ENCODE measurements at regions not wholly inside any gene's neighbourhood (a gene's known extent, or its start where the extent isn't known, plus 50 kb on each side); places are given as distances from the start of the nearest gene placed in this dataset.

GRCh38 chr3:8237893-8238292, 263.7 kb upstream of the LMCD1 start:
- no peaks in the 10 kb centered on the region for H3K36me3 Mint-ChIP-seq (ENCODE audit: low read depth)
- CTCF ChIA-PET: interaction anchor here (0.6 to 1.0 kb wide), 4 partner anchors 8 to 853 kb away, joined by 3 to 4 read pairs (median 3); no protein-coding TSS in a partner anchor

GRCh38 chr3:8238432-8238831, 263.2 kb upstream of the LMCD1 start:
- Mint-ChIP-seq H3K4me3 (no peak overlapping the region), H3K9me3 (ENCODE audit: low read depth) (peaks cover 5% of the 10 kb centered on the region), H3K27ac (no peak overlapping the region), H3K4me1 (no peaks in the 10 kb centered on the region), H3K36me3 (ENCODE audit: low read depth) (no peaks in the 10 kb centered on the region), H3K27me3 (no peaks in the 10 kb centered on the region)
- ATAC-seq: no peak
- POLR2A ChIA-PET: no interaction called here
- CTCF ChIA-PET: interaction anchor here (0.6 to 1.4 kb wide), 4 partner anchors 14 to 854 kb away, joined by 3 to 5 read pairs (median 4); no protein-coding TSS in a partner anchor
- intact Hi-C loops (cut with DNase I, micrococcal nuclease): loop anchor here in 1 of 2 experiments (5.0 kb wide), 1 partner anchor 179 kb away; no protein-coding TSS in a partner anchor
- DNase-seq: no peak

More at GRCh38 chr3:8237893-8238292, 263.7 kb upstream of the LMCD1 start:
- no peak for ATAC-seq
- peaks cover 3% of the 10 kb centered on the region for H3K9me3 Mint-ChIP-seq (ENCODE audit: low read depth)
- no peak for DNase-seq
- H3K4me1 Mint-ChIP-seq: no peaks in the 10 kb centered on the region
- intact Hi-C loops (cut with DNase I, micrococcal nuclease): loop anchor here in 1 of 2 experiments (5.0 kb wide), 1 partner anchor 179 kb away; no protein-coding TSS in a partner anchor
- H3K27ac Mint-ChIP-seq: no peak overlapping the region
- POLR2A ChIA-PET: no interaction called here
- H3K4me3 Mint-ChIP-seq: no peak overlapping the region
- no peaks in the 10 kb centered on the region for H3K27me3 Mint-ChIP-seq

- Mint-ChIP-seq H3K27me3 (no peaks in the 10 kb centered on the region), H3K36me3 (ENCODE audit: low read depth) (no peaks in the 10 kb centered on the region), H3K27ac (no peak overlapping the region), H3K9me3 (ENCODE audit: low read depth) (peaks cover 5% of the 10 kb centered on the region), H3K4me3 (no peak overlapping the region), H3K4me1 (no peaks in the 10 kb centered on the region)
- ChIA-PET CTCF (interaction anchor here (0.8 to 1.6 kb wide), 12 partner anchors 9 to 439 kb away, joined by 3 to 10 read pairs (median 4); no protein-coding TSS in a partner anchor), POLR2A (no interaction called here)
- ATAC-seq: no peak
- intact Hi-C loops (cut with DNase I, micrococcal nuclease): loop anchor here in 1 of 2 experiments (5.0 kb wide), 1 partner anchor 178 kb away; no protein-coding TSS in a partner anchor
- no peak for DNase-seq
Observed at GRCh38 chr3:8239095-8239494, 262.5 kb upstream of the LMCD1 start.

DNA sequence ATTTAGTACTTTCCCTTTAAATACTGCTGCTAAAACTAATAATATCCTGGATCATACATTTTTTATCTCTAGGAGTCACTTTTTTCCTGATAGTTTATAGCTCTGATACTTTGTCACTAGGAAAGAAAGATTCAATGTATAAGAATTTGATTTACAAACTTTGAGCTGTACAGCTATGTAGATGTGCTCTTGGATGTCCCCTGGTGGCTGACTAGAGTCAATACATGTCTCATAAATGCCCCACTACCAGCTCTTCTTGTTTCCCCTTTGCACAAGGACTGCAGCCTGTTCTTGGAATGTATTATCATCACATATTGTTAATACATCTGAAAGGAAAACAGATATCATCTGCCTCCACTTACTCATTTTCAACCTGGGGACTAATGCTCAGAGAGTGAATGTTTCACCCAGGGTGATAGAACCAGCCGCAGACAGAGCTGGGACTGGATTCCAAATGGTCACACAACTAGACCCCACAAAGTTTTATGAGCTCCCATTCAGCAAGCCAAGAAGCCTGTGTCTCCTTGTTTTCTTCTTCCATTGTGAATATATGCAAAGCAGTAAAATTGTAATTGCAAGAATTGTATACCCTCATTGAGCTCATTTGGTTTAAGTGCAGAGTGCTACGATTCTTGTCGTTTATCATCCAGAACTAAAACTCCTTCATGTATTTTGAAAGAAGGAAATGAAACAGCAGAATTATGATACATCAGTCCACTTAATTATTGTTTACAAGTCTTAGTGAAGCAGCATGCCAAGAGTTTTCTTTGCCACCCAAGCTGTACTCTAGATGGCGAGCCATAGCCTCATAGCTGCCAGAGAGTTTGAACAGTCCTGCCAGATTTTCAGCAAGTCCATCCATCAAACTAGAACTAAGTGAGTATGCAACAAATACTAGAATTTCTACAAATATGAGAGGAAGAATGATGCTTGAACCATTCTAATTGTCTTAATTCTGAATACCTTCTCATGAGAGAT, 261.6 kb upstream of the LMCD1 start:
- no peaks in the 10 kb centered on the region for H3K4me1 Mint-ChIP-seq
- H3K4me3 Mint-ChIP-seq: no peak overlapping the region
- no peaks in the 10 kb centered on the region for H3K27me3 Mint-ChIP-seq
- ATAC-seq (peak; percentile 61), DNase-seq (peak; percentile 56)
- POLR2A ChIA-PET: interaction anchor here (0.5 kb wide), 1 partner anchor 139 kb away, joined by 3 read pairs; no protein-coding TSS in a partner anchor
- intact Hi-C loops (cut with DNase I, micrococcal nuclease): loop anchor here in 1 of 2 experiments (5.0 kb wide), 1 partner anchor 177 kb away; no protein-coding TSS in a partner anchor
- CTCF ChIA-PET: interaction anchor here (0.7 to 1.6 kb wide), 17 partner anchors 10 to 440 kb away, joined by 3 to 10 read pairs (median 4); no protein-coding TSS in a partner anchor
- no peak overlapping the region for H3K27ac Mint-ChIP-seq
- peaks cover 5% of the 10 kb centered on the region for H3K9me3 Mint-ChIP-seq (ENCODE audit: low read depth)
- no peaks in the 10 kb centered on the region for H3K36me3 Mint-ChIP-seq (ENCODE audit: low read depth)

DNA sequence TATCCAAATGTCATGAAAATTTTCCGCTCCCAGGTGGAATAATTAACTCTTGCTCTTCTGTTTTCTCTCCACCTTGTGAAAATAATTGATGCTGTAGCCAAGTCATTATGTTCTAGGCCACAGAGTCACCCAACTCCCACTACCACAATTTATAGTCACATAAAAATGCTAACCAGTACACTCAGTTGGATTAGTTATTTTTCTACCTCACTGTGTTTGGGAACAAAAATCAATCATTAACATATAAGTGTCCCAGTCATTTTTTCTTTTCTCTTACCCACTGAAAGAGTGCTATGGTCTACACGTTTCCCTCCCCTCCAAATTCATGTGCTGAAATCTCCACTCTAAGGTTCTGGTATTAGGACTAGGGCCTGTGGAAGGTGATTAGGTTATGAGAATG, 255.6 kb upstream of the LMCD1 start:
- intact Hi-C loops (cut with DNase I, micrococcal nuclease): no loop called here
- CTCF ChIA-PET: no interaction called here
- Mint-ChIP-seq H3K36me3 (ENCODE audit: low read depth) (no peaks in the 10 kb centered on the region), H3K9me3 (ENCODE audit: low read depth) (peaks cover 5% of the 10 kb centered on the region), H3K4me3 (no peak overlapping the region), H3K27me3 (peaks cover 3% of the 10 kb centered on the region), H3K4me1 (no peaks in the 10 kb centered on the region), H3K27ac (no peak overlapping the region)
- ATAC-seq (no peak), DNase-seq (no peak)
- POLR2A ChIA-PET: no interaction called here

DNA sequence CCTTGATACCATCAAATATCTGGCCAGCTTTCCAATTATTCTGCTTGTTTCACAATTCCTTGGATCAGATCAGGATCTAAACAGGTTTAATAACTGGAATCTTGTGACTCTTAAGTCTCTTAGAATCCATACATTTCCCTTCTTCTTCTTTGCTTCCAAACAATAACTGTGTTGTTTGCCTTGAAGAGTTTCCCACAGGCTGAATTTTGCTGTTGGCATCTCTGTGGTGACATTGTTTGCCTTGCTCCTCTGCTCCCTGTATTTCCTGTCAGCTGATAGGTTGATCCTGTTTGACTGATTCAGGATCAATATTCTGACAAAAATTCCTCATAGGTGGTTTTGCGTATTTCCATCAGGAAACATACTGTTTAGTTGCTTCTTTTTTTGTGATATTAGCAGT, 248.4 kb upstream of the LMCD1 start:
- Mint-ChIP-seq H3K36me3 (ENCODE audit: low read depth) (no peaks in the 10 kb centered on the region), H3K4me1 (no peaks in the 10 kb centered on the region), H3K9me3 (ENCODE audit: low read depth) (no peaks in the 10 kb centered on the region), H3K27ac (no peak overlapping the region), H3K27me3 (peaks cover 5% of the 10 kb centered on the region), H3K4me3 (no peak overlapping the region)
- DNase-seq: no peak
- POLR2A ChIA-PET: no interaction called here
- intact Hi-C loops (cut with DNase I, micrococcal nuclease): no loop called here
- CTCF ChIA-PET: interaction anchor here (0.8 to 1.3 kb wide), 2 partner anchors 13 to 15 kb away, joined by 3 to 6 read pairs; no protein-coding TSS in a partner anchor
- ATAC-seq: no peak

DNA sequence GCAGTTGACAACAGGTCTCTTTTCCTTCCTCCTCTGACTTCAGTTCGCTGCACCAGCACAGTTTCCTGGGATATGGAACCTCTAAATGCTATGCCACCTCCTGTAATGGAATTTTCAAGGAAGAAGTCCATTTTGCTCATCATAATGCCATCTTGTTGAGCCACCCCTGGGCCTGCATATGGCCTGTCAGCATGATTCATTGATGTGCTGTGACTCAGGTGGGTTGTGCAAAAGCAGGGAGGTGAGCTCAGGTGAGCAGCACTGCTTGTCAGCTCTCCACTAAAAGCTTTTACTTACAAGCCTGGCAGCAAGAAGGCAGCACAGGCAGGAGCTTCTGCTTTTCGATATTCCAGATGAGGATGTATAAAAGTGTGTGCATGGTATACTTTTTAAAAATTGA, 247.1 kb upstream of the LMCD1 start:
- H3K4me1 Mint-ChIP-seq: no peaks in the 10 kb centered on the region
- no peak overlapping the region for H3K4me3 Mint-ChIP-seq
- intact Hi-C loops (cut with DNase I, micrococcal nuclease): no loop called here
- H3K36me3 Mint-ChIP-seq (ENCODE audit: low read depth): no peaks in the 10 kb centered on the region
- ATAC-seq: no peak
- peaks cover 6% of the 10 kb centered on the region for H3K27me3 Mint-ChIP-seq
- DNase-seq: no peak
- H3K9me3 Mint-ChIP-seq (ENCODE audit: low read depth): no peaks in the 10 kb centered on the region
- CTCF ChIA-PET: interaction anchor here (1.1 kb wide), 1 partner anchor 10 kb away, joined by 3 read pairs; no protein-coding TSS in a partner anchor
- no peak overlapping the region for H3K27ac Mint-ChIP-seq
- POLR2A ChIA-PET: no interaction called here

DNA sequence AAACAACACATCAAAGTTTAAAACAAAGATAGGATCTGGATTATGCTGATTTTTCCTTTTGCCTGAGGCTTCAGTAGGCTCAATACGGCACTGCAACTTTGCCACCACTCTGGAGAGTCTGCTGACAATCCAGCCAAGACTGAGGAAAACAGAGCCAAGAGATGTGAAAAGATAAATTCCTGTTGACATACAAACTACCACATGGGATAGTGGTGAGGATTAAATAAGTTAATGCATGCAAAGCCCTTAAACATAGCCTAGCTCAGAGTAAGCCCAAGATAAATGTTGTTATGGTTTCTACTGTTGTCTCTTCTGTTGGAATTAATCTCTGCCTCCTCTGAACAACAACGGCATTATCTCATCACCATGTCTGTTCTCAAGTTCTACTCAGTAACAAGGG, 245.9 kb upstream of the LMCD1 start:
- no peak overlapping the region for H3K27ac Mint-ChIP-seq
- no peak overlapping the region for H3K4me3 Mint-ChIP-seq
- intact Hi-C loops (cut with DNase I, micrococcal nuclease): no loop called here
- H3K4me1 Mint-ChIP-seq: no peaks in the 10 kb centered on the region
- ChIA-PET CTCF (interaction anchor here (1.1 kb wide), 1 partner anchor 12 kb away, joined by 3 read pairs; no protein-coding TSS in a partner anchor), POLR2A (no interaction called here)
- DNase-seq (no peak), ATAC-seq (no peak)
- no peaks in the 10 kb centered on the region for H3K9me3 Mint-ChIP-seq (ENCODE audit: low read depth)
- H3K27me3 Mint-ChIP-seq: peaks cover 6% of the 10 kb centered on the region
- no peaks in the 10 kb centered on the region for H3K36me3 Mint-ChIP-seq (ENCODE audit: low read depth)

DNA sequence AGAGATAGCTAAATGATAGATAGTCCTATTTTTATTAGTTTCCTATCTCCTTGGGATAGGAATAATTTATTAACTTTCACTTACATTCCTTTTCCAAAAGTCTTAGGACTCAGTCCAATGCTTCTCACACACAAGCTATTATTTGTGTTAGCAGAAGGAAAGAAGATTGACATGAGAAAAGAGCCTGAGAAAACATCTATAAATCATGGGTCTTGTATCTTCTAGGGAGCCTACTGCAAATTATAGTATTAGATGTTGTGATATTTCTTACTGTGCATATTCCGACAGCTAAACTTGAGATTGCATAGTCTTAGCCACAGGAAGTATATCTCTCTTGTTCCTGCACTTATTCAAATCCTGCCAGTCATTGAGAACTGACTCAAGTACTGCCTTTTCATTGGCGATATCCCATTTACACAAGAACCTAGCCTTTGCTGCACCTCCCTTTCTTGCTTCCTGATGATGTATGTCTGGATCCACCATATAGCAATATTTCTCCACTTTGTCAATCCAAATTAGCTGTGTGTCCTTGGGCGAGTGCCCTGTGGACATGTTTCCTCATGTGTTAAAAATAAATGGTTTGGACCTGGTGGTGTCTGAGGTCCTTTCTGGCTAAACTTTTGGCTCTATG, 245.1 kb upstream of the LMCD1 start:
- Mint-ChIP-seq H3K4me3 (no peak overlapping the region), H3K4me1 (no peaks in the 10 kb centered on the region), H3K36me3 (ENCODE audit: low read depth) (peaks cover 2% of the 10 kb centered on the region), H3K9me3 (ENCODE audit: low read depth) (no peaks in the 10 kb centered on the region), H3K27ac (no peak overlapping the region), H3K27me3 (peaks cover 6% of the 10 kb centered on the region)
- no peak for DNase-seq
- ChIA-PET CTCF (no interaction called here), POLR2A (no interaction called here)
- ATAC-seq: no peak
- intact Hi-C loops (cut with DNase I, micrococcal nuclease): no loop called here

GRCh38 chr3:8261018-8261417, 240.6 kb upstream of the LMCD1 start:
- Mint-ChIP-seq H3K4me1 (no peaks in the 10 kb centered on the region), H3K27ac (no peak overlapping the region), H3K36me3 (ENCODE audit: low read depth) (peaks cover 2% of the 10 kb centered on the region), H3K4me3 (no peak overlapping the region), H3K27me3 (peaks cover 4% of the 10 kb centered on the region), H3K9me3 (ENCODE audit: low read depth) (no peaks in the 10 kb centered on the region)
- intact Hi-C loops (cut with DNase I, micrococcal nuclease): no loop called here
- DNase-seq (no peak), ATAC-seq (no peak)
- CTCF ChIA-PET: no interaction called here
- POLR2A ChIA-PET: no interaction called here

DNA sequence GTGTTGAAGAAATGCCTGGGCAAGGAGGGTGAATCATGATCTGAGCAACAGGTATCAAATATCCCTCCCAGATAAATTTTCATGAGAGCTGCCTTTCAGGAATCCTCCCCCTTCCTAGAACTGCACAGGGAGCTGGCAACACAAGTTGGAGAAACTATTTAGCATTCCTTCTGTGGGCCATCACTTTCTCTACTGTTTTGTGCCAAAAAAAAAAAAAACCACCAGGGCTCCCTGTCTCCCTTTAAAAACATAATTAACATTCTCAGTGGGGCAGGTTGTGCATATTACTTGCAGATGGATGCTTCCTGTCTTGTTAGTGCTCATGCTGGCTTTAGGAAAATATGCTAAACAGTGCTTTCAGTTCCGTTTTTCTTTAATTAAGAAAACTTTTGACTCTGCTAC, 234.9 kb upstream of the LMCD1 start:
- Mint-ChIP-seq H3K27ac (no peak overlapping the region), H3K9me3 (ENCODE audit: low read depth) (no peaks in the 10 kb centered on the region), H3K4me1 (no peaks in the 10 kb centered on the region), H3K27me3 (peaks cover 3% of the 10 kb centered on the region), H3K36me3 (ENCODE audit: low read depth) (no peaks in the 10 kb centered on the region), H3K4me3 (no peak overlapping the region)
- ChIA-PET CTCF (no interaction called here), POLR2A (no interaction called here)
- DNase-seq (no peak), ATAC-seq (no peak)
- intact Hi-C loops (cut with DNase I, micrococcal nuclease): no loop called here

Data from activated CD4-positive, alpha-beta T cell treated with anti-CD3 and anti-CD28 coated beads for 36 hours (primary cell).